NK-92 (cell line): ENCODE measurements at regions not wholly inside any gene's neighbourhood (a gene's known extent, or its start where the extent isn't known, plus 50 kb on each side); places are given as distances from the start of the nearest gene placed in this dataset.
"Not testable (repeated sequence)": the region's sequence is repeated elsewhere in the genome, so short reads cannot be mapped to it uniquely, and the experiment has no call there.

Experiments
- DNase-seq: peaks from one replicate; lab custom pipeline; 2025; ENCODE audit not compliant: unreplicated experiment; lab: John Stamatoyannopoulos, UW

DNA sequence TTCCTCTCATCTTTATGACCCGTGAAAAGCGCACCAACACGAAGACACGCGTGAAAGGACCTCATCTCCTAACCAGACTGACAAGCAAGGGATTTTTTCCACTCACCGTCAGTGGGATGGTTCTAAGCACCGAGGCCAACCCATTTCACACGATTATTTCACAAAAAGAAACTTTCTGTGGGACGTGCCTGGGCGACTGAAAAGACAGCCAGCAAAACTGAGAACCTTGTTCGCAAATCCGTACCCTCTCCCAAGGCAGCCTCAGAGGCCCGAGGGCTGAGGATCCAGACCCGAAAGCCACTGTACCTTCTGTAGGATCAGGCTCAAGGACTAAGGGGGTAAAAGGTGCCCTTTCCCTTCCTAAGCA, 84.9 kb upstream of the METTL9 start:
- DNase-seq: not testable (repeated sequence)

DNA sequence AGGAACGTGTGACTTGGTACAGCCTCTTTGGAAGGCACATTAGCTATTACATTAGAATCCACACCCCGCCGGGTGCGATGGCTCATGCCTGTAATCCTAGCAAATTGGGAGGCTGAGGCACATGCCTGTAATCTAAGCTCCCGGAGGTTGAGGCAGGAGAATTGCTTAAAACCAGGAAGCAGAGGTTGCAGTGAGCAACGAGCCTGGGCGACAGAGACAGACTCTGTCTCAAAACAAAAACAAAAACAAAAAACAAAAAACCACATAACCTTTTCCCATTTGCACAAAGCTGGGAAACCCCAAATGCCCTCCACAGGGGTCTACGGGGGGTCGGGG, 82.7 kb upstream of the METTL9 start:
- not testable (repeated sequence) for DNase-seq

DNA sequence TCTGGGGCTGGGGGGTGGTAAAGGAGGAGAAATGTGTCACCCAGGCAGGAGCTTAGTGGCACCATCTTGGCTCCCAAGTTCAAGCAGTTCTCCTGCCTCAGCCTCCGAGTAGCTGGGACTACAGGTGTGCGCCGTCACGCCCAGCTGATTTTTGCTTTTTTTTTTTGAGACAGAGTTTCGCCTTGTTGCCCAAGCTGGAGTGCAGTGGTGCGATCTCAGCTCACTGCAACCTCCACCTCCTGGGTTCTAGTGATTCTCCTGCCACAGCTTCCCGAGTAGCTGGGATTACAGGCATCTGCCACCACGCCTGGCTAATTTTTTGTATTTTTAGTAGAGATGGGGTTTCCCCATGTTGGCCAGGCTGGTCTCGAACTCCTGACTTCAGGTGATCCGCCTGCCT, 82.1 kb upstream of the METTL9 start:
- not testable (repeated sequence) for DNase-seq

DNA sequence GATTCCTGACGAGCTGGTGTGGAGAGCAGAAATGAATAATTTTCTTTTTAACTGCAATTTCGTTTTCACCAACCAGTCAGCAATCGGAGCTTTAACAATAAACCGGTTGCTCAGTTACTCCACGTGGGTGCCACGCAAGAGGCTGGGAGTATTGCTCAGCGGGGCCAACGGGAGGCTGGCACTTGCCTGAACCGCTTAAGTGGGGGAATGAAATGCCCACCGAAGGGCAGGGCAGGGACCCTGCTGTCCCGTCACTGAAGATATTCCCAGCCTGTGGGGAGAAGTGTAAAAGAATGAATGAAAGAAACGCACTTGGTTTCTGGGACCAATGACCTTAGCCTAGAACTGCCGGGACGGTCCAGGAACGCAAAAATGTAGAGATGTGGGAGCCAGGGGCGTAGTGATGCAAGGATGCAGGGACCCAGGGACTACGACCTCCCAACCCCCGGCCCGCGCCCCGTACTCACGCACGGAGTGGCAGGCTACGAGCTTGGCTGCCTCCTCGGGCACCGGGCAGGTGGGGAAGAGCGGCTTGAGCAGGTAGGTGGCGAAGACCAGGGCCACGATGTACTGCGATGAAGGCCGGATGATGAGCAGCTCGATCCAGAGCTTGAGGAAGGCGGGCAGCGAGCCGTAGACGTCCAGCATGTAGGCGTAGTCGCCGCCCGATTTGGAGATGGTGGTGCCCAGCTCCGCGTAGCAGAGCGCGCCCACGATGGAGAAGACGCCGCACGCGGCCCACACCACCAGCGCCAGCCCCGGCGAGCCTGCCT, 79.8 kb upstream of the METTL9 start:
- not testable (repeated sequence) for DNase-seq

DNA sequence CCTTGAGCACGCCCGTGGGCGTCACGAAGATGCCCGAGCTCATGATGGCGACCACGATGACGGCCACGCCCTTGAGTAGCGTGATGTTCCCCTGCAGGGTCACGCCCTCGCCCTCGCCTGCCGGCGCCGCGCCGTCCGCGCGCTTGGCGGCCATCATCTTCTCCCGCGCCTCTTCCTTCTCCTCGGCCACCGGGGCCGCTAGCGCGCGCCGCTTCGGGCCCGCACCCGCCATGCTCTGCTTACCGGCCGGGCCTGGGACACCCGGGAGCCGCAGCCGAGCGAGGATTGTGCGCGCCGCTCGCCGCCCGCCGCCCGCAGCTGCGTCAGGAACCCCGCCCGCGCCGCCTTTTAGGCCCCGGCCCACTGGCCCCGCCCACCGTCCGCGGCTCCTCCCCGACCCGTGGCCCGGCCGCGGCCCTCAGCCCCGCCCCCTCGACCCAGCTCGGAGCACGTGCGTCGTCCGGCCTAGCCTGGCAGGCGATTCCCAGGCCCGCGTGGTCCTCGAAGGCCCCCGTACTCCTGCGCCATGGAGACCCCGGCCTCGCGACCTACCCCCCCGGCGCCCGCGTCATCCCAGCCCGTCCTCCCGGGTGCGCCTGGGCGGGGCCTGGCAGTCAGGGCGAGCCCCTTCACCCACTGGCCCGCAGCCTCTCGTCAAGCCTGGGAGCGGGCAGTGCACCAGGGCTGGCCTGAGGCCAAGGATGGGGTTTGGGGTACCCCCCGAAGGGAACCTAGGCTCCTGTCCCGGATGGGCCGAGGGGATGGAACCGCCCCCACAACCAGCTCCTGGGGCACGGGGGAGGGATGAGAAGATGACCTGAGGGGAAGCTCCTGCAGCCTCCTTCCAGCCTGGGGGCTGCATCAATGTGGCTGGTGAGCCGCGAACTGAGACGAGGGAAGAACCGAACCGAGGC, 79.0 kb upstream of the METTL9 start:
- peak; percentile 54 for DNase-seq

DNA sequence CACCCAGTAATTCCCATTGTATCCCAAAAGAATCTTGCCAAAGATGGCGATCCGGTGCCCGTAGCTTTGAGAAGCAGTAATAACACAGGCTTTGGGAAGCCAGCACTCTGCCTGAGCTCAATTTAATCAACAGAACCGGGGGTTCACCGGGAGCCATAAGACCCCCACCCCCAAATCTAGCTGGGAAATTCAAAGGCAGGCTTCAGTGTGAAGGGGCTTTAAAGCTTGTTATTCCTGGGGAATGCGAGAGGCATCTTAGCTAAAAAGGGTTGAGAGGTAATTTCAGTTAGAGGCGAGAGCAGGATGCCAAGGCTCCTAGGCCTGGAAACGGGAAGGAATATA, 78.4 kb upstream of the METTL9 start:
- DNase-seq: not testable (repeated sequence)

DNA sequence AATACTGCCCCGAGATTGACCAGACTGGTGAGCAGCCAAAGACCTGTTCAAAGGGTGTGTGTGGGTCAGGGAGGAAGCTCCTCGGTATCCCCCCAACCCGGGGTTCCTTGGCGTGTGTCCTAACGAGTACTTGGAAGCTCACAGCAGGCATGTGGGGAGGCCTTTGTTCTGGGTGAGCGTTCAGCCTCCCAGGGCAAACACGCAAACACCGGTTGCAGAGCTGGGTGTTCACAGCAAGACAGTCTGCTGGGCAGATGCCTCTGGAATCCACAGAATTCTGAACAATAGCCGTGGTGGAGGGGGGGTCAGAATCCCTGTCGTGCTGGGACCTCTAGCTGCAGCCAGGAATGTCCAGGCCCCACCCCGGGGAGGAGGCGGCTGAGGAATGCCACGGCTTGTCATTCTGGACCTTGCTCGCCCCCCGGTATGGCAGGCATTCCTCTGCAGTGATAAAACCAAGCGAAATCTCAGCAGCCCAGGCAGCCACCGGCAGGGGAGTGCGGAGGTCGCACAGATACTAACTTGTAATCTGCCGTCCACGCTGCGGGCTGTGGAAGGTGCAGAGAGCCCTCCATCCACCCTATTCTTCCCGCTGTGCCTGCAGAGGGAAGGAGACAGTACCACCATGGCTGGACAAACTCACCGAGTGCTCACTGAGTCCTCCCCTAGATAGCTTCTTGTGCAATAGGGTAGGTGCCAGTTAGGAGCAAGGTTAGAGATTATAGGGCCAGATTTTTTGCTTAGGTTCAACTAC, 77.8 kb upstream of the METTL9 start:
- not testable (repeated sequence) for DNase-seq

DNA sequence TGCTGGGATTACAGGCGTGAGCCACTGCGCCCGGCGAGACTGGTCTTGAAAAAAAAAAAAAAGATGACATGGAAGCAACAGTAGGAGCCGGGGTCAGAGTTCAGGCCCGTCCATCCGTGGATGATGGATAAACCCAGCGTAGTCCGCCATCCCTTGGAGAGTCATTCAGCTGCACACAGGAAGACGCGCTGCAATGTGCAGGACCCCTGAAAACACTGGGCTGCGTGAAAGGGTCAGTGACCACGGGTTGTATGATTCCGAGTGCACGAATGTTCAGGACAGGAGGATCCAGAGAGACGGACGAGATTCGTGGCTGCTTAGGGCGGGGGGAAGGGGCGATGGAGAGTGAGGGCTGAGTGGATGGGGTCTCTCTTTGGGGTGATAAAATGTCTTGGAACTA, 76.5 kb upstream of the METTL9 start:
- DNase-seq: not testable (repeated sequence)

DNA sequence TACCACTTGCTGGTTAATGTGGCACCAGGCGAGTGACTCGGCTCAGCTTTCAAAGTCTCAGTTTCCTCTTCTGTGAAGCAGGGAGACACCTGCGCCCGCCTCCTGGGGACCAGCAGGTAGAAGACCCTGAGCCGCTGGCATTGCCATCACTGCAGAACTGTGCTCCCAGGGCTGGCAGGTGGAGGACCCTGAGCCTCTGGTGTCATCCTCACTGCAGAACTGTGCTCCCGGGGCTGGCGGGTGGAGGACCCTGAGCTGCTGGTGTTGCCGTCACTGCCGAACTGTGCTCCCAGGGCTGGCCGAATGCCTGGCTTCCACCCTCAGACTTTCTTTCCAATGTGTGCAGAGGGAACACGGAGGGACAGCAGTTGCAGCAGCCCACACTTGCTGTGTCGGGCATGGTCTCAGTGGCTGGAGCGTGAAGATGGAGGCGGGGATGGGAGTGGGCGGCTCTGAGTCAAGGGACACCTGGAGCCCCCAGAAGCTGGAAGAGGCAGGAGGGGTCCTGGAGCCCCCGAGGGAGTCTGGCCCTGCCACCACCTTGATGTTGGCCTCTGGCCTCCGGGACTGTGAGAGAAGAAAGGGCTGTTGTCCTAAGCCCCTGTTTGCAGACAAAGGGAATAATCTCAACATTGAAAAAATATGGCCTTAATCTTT, 75.8 kb upstream of the METTL9 start:
- no peak for DNase-seq

DNA sequence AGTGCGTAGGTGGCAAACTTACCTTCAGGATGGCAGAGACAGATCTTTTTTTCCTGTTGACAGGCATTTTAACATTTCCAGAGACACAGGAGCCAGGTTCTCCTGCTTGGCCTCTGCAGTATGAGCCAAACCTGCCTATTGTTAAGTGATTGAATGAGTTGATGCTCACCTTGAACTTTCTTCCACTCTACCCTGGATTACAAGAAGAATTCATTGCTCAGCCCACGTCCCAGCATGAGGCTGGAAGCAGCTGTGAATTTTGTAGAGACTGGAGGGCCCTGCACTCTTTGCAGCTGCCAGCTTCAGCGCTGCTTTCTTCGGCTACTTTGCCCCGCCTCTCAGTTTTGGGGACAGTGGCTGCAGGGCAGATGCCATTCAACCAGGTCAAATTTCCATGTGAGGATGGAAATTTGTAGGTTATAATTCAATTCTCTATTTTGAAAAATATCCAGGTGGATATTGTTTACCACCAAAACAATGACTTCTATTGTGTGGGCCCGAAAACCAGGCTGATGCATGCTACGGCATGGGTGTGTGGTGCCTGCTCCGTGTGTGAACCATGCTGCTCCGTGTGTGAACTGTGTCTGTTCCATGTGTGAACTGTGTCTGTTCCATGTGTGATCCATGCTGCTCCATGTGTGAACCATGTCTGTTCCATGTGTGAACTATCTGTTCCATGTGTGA, 75.2 kb upstream of the METTL9 start:
- DNase-seq: no peak

DNA sequence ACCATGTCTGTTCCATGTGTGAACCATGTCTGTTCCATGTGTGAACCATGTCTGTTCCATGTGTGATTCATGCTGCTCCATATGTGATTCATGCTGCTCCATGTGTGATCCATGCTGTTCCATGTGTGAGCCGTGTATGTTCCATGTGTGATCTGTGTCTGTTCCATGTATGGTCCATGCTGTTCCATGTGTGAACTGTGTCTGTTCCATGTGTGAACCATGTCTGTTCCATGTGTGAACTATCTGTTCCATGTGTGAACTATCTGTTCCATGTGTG, 74.7 kb upstream of the METTL9 start:
- DNase-seq: not testable (repeated sequence)

DNA sequence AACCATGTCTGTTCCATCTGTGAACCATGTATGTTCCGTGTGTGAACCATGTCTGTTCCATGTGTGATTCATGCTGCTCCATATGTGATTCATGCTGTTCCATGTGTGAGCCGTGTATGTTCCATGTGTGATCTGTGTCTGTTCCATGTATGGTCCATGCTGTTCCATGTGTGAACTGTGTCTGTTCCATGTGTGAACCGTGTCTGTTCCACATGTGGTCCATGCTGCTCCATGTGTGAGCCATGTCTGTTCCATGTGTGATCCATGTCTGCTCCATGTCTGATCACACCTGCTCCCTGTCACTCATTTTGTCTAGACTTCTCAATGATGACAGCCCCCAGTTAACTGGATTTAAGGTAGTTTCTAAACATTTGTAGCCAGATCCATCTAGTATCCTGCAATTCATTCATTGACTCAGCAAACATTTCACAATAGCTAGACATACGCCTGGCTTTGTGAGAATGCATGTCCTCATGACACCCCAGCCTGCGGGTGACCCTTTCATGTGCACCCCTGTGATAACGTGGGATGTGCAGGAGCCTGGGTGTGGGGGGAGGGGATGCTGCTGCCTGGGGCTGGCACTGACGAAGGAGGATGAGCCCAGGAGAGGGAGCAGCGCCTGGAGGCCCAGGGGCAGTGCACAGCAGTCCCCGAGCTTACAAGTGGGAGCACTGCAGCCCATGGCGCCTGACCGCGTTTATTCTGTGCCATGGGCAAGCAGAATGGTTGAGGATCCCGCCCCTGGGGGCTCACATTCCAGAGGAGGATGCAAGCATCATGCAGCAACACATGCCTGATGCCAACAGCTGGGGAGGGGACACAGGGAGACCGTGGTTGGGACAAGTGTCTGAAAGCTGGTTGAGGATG, 74.1 kb upstream of the METTL9 start:
- not testable (repeated sequence) for DNase-seq

DNA sequence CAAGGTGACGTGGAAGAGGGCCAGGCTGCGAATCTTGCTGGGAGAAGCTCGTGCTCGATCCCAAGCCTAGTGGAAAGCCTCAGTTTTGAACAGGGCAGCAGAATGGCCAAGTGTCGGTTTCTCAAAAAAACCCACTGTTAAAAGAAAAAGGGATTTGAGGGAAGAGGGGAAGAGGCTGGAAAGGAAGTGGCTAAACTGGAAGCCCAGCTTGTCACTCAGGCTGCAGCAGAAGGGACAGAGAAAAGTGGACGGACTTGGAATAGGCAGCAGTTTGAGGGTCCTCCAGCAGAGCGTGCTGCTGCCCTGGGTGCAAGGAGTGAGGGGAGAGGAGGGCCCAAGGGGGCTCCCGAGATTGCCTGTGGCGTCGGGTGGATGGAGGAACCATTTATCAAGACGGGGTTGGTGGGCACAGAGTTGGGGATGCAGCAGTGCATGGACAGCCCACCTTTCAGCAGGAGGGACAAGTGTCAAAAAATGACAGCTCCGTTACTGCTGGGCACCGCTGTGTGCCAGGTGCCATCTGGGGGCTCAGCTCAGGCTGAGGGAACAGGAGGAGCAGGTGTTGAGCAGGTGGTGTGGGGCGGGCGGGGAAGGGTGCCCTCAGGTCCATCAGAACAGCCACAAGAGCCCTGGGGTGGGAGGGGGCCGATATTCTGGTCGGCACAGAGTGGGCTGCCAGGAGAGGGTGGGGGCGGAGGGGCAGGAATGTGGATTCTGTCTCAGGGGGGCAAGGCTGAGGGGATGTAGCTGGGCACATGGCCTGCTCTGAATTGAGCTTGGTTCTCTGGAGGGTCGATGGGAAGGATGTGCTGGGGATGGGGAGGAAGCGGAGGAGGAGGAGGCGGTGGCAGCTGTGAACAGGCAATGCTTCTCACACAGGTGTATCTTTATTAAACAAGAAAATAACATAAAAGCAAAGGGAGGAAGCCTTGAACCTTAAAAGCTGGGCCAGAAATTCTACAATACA, 73.1 kb upstream of the METTL9 start:
- DNase-seq: not testable (repeated sequence)

DNA sequence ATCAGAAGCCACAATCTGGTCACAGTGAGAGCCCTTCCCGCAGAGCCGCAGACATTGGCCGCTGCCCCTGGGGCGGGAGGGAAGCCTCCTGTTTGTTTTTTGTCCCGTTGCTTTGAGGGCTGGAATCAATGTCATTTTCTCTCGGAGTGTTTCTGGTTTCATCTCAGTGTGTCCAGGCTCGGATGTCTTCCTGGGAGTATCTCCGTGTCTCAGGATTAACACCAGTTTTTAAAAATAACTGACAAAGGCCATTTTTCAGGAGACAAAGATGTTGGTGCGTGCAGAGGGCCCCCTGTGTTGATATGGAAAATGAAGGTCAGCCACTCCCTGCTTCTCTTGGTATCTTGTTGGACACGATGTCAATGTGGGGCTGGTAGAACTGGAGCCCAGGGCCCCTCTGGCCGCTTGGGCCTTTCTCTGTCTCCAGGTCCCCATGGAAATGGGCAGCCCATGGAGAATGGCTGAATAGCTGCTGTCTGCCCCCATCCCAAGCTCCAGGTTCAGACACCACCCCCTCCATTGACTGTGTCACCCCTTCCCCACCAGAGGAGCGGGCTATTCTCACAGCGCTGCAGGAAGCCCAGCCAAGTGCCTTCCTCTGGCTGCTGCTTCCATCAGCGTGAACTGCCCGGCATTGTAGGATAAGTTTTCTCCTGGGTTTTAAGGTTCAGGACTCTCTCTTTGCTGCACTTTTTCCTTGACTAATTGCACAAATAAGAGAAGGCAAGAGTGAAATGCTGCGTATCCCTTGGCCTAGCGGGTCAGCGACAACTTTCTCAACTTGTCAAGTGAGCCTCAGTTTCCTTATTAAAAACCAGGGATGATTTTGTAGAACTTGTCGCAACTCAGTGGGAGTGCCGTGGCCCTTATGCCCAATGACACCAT, 72.2 kb upstream of the METTL9 start:
- DNase-seq: no peak

DNA sequence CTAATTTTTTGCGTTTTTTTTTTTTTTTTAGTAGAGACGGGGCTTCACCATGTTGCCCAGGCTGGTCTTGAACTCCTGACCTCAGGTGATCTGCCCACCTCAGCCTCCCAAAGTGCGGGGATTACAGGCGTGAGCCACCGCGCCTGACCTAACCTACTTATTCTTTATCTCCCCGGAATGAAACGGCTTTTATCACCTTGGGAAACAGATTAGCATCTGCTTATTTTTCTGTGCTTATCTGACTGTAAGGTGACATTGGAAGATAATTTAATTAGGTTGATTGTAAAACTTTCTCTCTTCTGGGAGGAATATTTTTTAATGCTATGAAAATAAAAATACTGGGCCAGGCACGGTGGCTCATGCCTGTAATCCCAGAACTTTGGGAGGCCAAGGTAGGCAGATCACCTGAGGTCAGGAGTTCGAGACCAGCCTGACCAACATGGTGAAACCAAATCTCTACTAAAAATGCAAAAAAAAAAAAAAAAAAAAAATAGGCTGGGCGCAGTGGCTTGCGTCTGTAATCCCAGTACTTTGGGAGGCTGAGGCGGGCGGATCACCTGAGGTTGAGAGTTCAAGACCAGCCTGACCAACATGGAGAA, 70.2 kb upstream of the METTL9 start:
- not testable (repeated sequence) for DNase-seq

DNA sequence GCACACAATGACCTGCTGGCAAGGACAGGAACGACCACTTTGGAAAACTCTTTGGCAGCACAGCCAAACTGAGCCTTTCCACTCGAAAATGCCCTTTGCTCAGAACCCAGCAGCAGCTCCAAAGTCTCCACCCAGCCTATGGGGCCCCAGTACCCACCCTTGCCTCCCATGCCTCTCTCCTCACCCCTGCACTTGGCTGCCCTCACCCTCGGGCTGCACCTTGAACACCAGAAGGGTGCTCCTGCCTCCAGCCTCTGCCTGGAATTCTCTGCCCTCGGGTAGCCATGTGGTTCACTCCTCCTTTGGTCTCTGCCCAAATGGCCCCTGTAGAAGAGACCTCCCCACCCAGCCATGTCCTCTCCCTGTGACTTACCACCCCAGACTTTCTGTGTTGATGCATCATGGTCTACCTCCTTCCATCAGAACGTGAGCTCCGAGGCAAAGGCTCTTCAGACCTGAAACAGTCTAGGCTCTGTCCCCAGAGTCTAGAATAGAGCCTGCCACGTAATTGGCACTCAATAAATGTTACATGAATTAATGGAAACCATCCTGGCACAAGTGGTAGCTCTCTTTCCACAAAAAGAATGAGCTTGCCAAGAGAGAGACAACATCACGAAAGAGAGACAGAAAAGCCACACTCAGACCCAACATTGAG, 68.5 kb upstream of the METTL9 start:
- DNase-seq: not testable (repeated sequence)

DNA sequence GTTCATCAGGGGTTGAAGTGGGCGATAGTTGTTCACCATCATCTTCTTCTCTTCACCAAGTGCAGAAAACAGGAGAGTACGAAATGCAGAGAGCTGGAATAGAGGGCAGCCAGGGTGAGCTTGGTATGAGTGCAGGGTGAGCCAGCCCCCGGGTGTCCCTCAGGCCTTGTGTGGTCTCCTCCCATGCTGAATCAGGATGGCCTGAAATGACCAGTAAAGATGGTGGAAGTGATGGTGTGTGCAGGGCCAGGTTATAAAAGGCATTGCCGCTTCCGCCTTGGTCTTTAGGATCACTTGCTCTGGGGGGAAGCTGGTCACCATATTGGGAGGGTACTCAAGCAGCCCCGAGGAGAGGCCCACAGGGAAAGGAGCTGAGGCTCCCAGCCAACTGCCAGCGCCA, 66.4 kb upstream of the METTL9 start:
- DNase-seq: not testable (repeated sequence)
